Amniotic epithelial cell (primary cell): ENCODE measurements at regions not wholly inside any gene's neighbourhood (a gene's known extent, or its start where the extent isn't known, plus 50 kb on each side); places are given as distances from the start of the nearest gene placed in this dataset.
"Not testable (repeated sequence)": the region's sequence is repeated elsewhere in the genome, so short reads cannot be mapped to it uniquely, and the experiment has no call there.

Source experiments
- DNase-seq: peaks from one replicate; pipeline ENCODE4 v3.0.0-alpha.2; 2010; ENCODE audit warnings: low read depth

- DNase-seq: no peak
Observed at GRCh38 chr12:46945591-46945990, 119.8 kb upstream of the SLC38A4 start.

- DNase-seq: peak; percentile 66
Observed at GRCh38 chr12:46946137-46946536, 120.3 kb upstream of the SLC38A4 start.

GRCh38 chr12:46948936-46949545 is 123.2 kb upstream of the SLC38A4 start:
- no peak for DNase-seq

- DNase-seq: no peak
Observed at GRCh38 chr12:46950094-46950493, 124.3 kb upstream of the SLC38A4 start.

- DNase-seq: no peak
Observed at GRCh38 chr12:46952880-46953483, 126.4 kb upstream of the PCED1B start.

- no peak for DNase-seq
Observed at GRCh38 chr12:46956451-46957035, 122.9 kb upstream of the PCED1B start.

- DNase-seq: no peak
Observed at GRCh38 chr12:46958053-46958452, 121.4 kb upstream of the PCED1B start.

GRCh38 chr12:46958599-46959290 is 120.7 kb upstream of the PCED1B start:
- DNase-seq: no peak

GRCh38 chr12:46959502-46959901 is 119.9 kb upstream of the PCED1B start:
- peak; percentile 63 for DNase-seq

GRCh38 chr12:46960681-46961080 is 118.7 kb upstream of the PCED1B start:
- peak; percentile 29 for DNase-seq

GRCh38 chr12:46963191-46963590 is 116.2 kb upstream of the PCED1B start:
- no peak for DNase-seq

GRCh38 chr12:46963977-46964971 is 115.1 kb upstream of the PCED1B start:
- peak; percentile 89 for DNase-seq

GRCh38 chr12:46965137-46965536 is 114.3 kb upstream of the PCED1B start:
- no peak for DNase-seq

- DNase-seq: no peak
Observed at GRCh38 chr12:46965880-46966279, 113.5 kb upstream of the PCED1B start.

- DNase-seq: no peak
Observed at GRCh38 chr12:46970636-46971035, 108.8 kb upstream of the PCED1B start.

- DNase-seq: not testable (repeated sequence)
Observed at GRCh38 chr12:46973937-46974336, 105.5 kb upstream of the PCED1B start.

GRCh38 chr12:46977871-46978375 is 101.5 kb upstream of the PCED1B start:
- no peak for DNase-seq

GRCh38 chr12:46981622-46982021 is 97.8 kb upstream of the PCED1B start:
- DNase-seq: peak; percentile 32

- DNase-seq: no peak
Observed at GRCh38 chr12:46982629-46983392, 96.6 kb upstream of the PCED1B start.

GRCh38 chr12:46983393-46983793 is 96.0 kb upstream of the PCED1B start:
- no peak for DNase-seq
